GM19397 (cell line): ENCODE measurements at regions not wholly inside any gene's neighbourhood (a gene's known extent, or its start where the extent isn't known, plus 50 kb on each side); places are given as distances from the start of the nearest gene placed in this dataset.

Experiments
- ATAC-seq: cut with Tn5 transposase; IDR thresholded peaks from one replicate; pipeline ENCODE4 v1.9.1; 2021; ENCODE audit warnings: mild to moderate bottlenecking, moderate library complexity; ENCODE audit not compliant: unreplicated experiment

DNA sequence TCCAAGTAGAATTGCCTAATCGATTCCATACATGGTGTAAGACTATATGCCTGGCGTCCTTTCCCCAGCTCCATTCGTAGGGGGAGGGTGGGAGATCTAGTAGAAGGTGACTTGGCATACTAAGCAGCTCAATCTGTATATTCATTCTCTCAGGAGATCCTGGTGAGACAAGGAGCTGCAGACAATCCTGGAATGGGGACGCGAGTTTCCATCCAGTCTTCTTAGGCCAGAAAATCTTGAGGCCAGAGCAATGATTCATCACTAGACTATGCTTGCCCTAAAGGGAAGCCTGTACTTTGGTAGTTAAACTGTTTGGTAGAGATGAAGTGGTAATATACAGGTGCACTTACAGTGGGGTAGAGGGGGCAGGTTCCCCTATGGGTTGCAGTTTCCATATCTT lies 468.7 kb downstream of the ADGRL2 start:
- no peak for ATAC-seq

DNA sequence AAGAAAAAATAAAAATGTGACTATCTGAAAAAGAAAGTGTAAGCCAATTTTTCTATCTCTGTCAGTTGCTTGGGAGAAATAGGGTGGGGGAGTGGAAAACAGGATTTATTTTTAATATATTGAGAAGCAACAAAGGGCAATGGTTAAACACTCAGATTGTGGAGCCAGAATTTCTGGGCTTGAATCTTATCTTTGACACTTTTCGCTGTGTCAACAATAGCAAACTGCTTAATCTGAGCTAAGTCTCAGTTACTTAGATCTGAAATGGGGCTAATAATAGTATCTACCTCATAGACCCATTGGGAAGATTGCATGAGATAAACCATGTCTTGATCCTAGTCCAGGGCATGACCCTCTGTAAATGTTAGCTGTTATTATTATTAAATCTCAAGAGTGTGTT lies 468.1 kb downstream of the ADGRL2 start:
- no peak for ATAC-seq

DNA sequence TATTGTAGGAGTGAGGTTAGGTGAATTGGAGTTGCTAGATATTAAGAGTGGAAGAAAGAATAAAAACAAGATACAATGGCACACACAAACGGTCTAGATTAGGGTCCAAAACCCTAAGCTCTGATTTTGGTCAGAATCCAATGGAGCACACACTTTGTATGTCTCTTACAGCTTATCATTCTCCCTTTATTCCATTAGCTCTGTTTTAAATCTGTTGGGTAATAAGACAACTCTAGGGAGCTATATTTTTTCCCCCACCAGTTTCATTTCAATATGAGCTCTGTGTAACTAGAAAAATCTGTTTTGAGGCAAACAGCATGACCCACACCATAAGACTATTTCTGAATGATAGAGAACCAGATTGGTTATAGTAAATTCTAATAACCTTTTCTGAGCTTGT lies 465.6 kb downstream of the ADGRL2 start:
- no peak for ATAC-seq

DNA sequence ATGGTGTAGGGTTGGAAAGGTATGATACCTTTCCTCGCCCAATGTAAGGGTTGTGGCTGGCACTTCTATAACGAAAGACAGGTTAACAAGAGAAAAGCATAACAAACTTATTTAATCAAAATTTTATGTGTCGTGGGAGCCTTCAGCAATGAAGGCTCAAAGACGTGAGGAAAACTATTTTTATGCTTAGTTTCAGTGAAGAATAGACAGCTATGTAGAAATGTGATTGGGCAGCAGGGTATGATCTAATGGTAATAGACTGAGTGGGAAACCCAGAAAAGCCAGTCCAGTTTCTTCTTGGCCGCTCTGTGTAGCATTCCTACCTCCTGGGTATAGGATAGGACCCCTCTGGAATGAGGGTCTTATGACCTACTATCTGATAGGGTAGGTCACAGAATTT lies 464.7 kb downstream of the ADGRL2 start:
- no peak for ATAC-seq

DNA sequence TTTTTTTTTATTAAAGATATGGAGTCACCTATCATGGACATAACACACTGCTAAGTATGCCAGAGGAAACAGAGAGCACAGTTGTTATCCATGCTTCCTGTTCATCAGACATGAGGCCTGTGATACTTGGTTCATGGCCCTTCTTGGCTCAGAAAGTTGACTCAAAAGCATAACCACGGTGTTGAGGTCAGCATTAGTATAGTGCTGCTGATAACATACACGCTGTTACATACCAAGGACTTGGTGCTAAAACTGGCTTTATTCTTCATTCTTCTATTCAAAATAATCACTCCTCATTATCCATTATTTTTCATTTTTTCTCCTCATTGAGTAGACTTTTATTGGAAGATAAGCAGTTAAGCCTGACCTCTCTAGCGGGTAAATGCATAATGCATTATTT lies 464.1 kb downstream of the ADGRL2 start:
- ATAC-seq: no peak

DNA sequence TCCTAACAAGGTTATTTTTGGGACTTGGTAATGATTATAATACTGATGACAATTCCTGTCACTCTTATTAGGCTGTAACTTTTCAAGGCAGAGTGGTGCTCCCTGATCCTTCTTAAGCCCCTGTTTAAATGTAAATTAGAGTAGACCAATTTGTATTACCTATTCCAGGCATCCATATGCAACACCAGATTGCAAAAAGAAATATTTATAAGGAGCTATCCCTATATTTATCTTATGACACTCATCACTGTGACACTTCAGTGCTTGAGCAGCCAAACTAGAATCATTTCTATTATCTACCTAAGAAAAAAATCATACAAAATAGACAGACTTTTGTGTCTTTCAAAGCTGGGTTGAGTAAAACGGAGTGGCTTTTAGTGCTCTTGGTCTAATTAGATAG lies 462.7 kb downstream of the ADGRL2 start:
- no peak for ATAC-seq

DNA sequence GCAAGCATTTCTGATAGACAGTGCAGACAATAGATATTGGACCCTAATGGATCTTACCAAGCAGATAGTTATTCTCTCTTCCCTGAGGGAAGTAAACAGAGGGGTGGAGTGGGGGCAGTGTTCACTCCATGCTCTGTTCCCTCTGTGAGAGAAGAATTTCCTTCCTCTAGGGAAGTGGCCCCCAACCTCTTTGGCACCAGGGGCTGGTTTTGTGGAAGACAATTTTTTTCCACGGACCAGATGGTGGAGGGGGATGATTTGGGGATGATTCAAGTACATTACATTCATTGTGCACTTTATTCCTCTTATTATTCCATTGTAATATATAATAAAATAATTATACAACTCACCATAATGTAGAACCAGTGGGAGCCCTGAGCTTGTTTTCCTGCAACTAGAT lies 459.9 kb downstream of the ADGRL2 start:
- ATAC-seq: no peak

DNA sequence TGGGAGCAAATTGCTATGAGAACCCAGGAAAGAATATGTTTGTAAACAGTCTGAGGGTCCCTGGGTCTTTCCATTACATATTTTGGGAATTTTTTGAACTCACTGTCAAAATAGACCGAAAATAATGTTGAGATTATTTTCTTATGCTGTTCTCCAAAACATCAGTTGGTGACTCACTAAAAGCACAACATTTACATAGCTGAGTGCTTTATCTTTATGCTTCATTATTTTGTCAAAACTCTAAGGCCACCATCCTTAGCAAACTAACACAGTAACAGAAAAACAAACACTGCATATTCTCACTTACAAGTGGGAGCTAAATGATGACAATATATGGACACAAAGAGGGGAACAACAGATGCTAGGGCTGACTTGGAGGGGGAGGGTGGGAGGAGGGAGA lies 459.3 kb downstream of the ADGRL2 start:
- no peak for ATAC-seq

DNA sequence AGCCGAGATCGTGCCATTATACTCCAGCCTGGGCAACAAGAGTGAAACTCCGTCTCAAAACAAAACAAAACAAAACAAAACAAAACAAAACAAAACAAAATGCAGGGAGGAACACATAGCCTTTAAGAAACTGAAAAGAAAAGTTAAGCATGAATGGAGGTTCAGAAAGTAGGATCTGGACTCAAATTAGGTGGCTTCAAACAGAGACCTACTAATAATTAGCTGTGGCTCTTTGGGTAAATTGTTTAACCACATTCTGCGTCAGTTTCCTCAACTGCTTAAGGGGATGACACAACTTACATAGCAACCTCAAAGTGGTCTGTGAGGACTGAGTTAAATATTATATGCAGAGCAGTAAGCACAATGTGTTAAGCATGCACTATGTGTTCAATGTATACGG lies 458.2 kb downstream of the ADGRL2 start:
- ATAC-seq: peak; percentile 45

DNA sequence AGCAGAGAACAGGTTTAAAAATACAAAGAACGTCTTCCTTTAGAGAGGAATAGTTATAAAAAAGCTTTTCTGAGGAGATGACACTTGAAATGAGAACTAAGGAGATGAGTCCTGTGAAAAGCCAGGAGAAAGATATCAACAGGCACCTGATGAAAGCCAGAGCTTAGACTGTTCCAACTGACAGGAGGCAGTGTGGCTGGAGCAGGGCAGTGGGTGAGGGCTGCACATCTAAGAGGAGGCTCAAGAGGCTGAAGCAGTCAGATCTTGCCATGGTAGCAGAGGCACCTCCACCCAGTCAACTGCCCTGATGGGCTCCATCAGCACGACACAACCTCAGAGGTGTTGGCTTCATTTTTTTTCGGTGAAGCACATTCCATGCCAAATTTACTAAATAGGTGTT lies 445.3 kb downstream of the ADGRL2 start:
- no peak for ATAC-seq

DNA sequence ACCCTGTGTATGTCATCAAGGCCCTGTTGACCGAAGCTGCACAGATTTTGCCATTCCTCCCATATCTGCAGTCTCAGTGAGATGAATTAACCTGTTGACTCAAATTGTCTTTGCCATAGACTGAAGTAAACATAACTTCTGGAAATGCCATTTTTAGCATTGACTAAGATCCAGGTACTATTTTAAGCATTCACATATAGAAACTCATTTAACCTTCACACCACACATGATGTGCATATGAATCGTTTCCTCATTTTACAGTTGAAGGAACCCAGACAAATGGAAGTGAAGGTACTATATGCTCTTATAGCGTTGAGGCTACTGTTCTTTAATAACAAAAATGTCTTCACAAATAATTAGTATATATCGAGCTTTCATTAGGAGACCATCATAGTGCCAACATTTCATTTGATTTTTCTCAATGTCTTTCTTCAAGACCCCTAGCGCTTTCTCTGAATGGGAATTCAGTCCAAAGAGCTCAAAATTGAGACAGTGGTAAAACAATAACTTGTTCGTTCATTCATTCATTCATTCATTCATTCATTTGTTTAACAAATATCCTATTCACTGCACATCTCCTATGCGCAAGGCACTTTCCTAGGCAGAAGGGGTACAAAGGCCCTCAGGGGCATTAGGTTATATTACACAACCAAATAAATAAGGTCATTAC lies 444.7 kb downstream of the ADGRL2 start:
- no peak for ATAC-seq

DNA sequence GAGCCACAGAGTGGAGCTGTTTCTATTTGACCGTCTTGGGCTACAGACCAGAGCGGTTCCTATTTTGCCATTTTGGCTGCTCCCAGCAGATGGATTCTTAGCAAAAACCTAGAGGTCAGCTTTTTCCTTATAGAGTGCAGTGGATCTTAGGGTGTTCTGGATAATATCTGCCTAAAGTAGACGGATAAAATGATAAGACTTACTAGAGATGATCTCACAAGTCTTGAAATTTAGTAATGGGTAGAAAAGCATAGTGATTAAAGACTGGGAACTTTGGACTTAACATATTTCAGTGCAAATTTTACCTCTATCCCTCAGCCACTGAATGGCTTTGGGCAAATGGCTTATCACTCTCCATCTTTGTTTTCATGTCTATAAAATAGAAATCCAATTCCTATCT lies 439.8 kb downstream of the ADGRL2 start:
- ATAC-seq: no peak

DNA sequence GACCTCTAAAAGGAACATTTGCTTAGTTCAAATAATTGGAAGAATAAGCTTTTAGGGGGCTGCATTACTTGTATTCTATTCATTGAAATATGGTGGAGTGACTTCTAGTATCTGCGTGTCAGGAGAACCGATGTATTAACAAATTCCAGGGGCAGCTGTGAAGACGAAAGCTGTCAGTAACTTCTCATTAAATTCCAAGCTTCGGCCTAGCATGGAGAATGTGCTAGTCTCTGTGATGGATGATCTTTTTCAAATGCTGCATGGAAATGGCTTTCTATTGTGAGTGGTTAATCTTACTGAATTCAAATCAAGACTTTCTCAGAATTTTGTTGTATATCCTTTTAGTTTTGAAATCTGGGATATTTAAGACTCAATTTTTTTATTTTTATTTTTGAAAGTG lies 429.9 kb downstream of the ADGRL2 start:
- no peak for ATAC-seq

DNA sequence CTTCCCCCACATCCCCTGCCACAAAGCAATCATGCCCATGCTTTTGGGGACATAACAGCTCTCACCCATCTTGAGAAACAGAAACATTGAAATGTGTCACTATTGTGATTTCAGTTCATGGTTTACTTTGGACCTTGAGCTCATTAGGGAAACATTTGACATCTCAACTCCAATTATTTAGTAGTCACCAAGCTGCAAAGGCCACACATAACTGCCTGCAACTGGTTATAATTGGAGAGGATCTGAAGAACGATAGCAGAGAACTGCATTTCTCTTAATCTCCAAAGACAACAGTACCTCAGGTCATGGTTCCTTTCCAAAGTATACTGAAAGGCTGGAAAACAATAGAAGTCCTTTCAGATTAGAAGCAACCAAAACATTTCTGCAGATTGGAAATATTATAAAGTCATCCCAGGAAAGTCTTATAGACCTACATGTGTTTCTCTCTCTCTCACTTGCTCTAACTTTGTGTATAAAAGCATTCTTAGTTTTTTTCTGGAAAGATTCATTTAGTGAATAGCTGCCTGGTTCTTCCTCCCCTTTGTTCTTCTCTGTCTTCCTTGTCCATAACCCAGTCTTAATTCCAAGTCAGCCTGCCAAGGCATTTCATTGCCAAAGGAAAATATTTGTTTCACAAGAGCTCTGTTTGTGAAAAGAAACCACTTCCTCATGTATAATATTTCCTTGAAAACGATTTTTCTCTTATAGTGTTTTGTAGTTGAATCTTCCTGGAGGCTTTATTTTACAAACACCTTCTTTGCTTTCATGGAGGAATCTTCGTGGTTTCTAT lies 426.8 kb downstream of the ADGRL2 start:
- ATAC-seq: no peak

DNA sequence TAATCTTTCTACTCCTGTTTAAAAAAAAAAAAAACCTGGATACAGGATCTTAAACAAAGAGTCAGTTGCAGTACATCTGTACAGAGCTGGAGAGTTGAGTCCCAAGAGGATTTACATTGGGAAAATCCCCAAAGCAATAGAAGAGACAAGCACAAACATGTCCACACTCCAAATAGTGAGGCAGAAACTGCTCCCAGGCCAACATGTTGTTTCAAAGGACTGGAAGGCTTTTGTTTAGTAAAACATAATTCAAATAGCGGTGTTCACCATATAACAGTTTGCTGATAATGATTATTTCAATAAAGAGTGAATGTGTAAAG lies 425.4 kb downstream of the ADGRL2 start:
- no peak for ATAC-seq

DNA sequence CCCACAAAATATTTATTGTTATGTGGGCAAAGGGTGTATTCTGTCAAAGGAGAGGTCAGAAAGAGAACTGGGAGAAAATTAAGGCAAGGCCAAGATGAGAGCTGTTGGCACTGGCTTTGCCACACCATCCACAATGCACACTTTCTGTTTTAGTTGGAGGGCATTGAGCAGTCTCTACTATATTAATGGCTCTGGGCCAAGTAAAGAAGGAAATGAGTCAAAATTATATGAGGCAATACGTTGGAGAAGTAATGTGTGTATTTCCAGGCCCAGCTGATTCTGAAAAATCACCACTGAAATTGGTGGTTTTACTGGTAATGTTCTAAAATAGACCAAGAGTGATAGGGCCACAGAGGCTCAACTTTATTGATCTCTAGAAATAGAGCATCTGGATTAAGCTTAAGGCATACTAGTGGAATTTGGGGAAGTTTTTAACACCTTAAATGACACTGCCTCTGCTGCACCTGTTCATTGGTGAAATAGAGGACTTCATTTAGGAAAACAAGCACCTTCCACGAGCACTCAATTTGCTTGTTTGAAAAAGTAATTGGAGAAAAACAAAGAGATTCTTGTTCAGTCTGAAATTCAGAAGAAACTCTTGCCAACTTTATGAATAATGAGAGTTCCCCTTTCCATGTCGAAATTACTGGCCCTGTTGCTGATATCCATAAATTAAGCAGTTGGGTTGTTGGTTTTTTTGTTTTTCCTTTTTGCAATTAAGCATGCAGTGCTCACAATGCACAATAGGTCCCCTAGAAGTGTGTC lies 424.9 kb downstream of the ADGRL2 start:
- peak; percentile 65 for ATAC-seq

DNA sequence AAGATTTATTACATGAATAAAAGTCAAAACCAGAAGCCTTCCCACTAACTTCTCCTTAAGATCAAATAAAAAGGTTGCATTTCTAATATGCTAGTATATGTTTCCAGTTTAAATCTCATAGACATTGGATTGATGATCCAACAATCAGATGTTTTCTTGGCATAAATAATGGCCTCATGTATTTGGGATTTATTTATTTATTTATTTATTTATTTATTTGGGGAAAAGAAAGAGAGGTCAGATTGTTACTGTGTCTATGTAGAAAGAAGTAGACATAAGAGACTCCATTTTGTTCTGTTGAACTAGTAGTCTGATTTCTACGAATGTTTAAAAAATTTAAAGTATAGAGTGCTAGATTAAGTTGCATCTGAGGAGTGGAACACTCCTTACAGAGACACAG lies 422.4 kb downstream of the ADGRL2 start:
- no peak for ATAC-seq

DNA sequence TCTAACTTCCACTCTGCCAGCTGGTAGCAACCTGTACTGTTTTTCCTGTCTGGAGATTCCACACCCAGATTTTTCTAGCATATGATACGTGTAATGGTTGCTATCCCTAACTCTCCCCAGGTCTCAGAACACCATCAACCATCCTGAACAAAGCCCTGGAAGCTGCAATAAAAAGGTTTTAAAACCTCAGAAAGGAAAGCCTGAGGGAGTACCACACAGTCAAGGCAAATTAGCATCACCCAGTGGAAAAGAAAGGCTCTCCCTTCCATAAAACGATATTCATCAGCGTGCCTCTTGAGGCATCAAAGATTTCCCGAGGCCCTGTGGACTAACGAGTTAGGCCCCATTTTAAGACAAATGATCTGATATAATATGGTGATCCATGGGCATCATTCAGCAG lies 421.0 kb downstream of the ADGRL2 start:
- ATAC-seq: no peak

DNA sequence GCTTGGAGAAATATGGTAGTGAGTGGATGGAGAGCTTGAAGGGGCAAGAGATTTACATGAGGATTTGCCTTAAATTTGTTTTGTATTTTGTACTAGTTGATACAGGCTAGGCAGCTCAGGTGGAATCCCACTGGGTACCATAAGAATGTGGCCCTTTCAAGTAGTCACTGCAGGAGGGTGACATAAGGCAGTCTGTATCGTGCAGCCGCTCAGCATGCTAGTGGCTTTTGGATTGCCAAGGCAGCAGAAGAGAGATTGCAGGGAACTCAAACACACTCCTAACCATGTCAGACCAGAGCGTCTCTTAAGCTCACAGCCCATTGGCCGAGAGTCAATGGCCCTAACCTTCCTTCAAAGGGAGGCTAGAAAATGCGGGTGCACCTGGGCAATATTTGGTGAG lies 420.0 kb downstream of the ADGRL2 start:
- no peak for ATAC-seq

DNA sequence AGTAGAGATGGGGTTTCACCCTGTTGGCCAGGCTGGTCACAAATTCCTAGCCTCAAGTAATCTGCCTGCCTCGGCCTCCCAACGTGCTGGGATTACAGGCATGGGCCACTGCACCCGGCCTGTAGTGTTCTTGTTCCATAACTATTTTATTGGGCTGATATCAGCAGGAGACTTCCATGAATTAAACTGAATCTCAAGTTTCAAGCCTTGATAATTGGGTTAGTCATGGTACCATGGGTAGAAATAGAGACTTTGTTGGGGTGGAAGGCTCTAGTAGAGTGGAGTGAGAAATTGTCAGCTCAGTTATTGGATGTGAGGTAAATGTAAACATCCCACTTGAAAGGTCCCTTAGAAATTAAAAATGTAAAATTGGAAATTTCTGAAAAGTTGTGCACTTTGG lies 419.1 kb downstream of the ADGRL2 start:
- no peak for ATAC-seq

DNA sequence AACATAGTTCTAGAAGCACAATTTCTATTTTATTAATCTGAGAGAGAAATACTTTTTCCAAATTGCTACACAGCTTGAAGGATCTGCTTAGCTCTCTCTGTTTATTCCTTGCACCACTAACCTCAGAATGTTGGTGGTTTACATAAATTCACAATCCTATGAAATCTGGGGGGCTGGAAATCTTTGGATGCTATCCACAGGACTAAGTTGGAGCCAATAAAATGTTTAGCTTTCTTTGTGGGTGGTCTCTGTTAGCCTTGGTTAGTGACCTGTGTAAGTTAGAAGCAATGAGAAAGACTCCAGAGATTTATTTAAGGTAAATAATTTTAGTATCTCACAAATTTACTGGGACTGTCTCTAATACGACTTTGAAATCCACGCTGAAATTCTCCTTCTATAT lies 418.1 kb downstream of the ADGRL2 start:
- no peak for ATAC-seq

DNA sequence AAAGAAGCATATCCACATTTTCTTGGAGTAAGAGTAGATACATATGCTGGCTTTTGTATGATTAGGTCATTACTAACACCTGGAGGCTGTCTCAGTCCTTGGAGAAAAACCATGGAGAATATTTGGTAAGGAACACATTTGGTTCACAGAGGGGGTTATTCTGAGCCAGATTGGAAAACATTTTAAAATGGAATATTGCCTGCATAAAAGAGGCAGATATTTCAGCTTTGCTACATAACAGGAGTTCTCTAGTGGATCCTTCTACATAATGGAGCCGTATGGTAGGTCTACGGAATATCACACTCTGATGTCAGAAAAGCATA lies 415.1 kb downstream of the ADGRL2 start:
- no peak for ATAC-seq
